ENCODE measurements at regions not wholly inside any gene's neighbourhood (a gene's known extent, or its start where the extent isn't known, plus 50 kb on each side); places are given as distances from the start of the nearest gene placed in this dataset.

DNA sequence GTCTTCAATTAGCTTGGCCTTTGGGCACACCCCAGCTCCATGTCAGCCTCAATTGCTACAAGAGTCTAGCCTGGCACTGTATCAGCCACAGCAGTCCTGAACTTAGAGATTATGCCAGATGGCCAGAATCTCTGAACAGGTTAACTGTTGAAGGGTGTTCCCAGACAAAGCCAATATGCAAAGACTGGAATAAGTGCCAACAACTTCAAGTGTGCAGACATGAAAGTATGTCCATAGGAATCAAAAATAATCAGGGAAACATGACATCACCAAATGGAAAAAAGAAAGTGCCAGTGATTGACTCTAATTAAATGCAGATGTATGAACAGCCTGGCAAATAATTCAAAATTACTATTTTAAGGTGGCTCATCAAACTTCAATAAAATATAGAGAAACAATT lies 98.5 kb upstream of the DOCK10 start:
- no peaks in the 10 kb centered on the region for H3K36me3 ChIP-seq
- DNase-seq, result no peak
- peaks cover 2% of the 10 kb centered on the region; the same call in 1 of the 2 replicates for H3K9me3 ChIP-seq (replicated peaks)
- no peak overlapping the region for H3K4me3 ChIP-seq
- no peaks in the 10 kb centered on the region for H3K4me1 ChIP-seq
- H3K27ac ChIP-seq, result no peak overlapping the region
- no peaks in the 10 kb centered on the region for H3K27me3 ChIP-seq

DNA sequence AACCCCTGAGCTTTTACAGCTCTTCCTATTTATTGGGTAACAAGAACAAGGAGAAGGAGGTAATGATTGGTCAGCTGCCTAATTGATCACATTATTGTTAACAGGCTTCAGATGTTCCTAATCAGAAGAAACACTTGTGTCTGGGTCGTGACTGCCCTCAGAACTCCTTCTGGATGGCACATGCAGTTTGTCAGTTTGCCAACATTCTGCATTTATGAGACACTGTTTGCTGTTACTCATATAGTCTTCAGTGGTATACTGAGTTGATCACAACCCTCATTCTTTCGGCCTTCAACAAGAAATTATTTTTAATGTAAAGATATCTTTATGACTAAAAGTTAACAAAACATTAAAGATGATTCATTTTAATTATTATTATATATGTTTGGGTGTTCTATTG lies 95.7 kb upstream of the DOCK10 start:
- DNase-seq, result no peak
- Histone ChIP-seq H3K36me3 (no peaks in the 10 kb centered on the region), H3K27me3 (no peaks in the 10 kb centered on the region), H3K27ac (no peak overlapping the region), H3K4me1 (no peaks in the 10 kb centered on the region), H3K9me3 (replicated peaks) (peaks cover 2% of the 10 kb centered on the region; the same call in 1 of the 2 replicates), H3K4me3 (no peak overlapping the region)

DNA sequence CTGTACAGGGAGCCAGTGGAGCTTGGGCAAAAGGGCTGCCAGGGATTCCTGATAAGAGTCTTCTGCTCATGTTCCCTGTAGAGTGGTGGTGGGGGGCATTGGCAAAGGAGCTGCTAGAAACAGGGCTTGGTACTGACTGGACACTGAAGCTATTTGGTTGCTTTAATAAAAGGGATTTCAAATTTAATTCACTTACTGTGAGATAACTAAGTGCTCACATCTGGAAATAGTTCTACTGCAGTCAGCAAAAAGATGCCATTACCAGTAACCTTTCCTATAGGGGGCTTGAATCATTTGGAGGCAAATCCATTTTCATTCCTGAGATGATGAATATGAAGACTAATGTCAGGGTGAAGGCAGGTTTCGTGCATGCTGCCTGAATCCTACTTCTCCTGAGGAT lies 94.3 kb upstream of the DOCK10 start:
- DNase-seq, result no peak
- Histone ChIP-seq H3K36me3 (no peaks in the 10 kb centered on the region), H3K9me3 (replicated peaks) (peaks cover 2% of the 10 kb centered on the region; the same call in 1 of the 2 replicates), H3K4me3 (no peak overlapping the region), H3K27me3 (no peaks in the 10 kb centered on the region), H3K27ac (no peak overlapping the region), H3K4me1 (no peaks in the 10 kb centered on the region)

DNA sequence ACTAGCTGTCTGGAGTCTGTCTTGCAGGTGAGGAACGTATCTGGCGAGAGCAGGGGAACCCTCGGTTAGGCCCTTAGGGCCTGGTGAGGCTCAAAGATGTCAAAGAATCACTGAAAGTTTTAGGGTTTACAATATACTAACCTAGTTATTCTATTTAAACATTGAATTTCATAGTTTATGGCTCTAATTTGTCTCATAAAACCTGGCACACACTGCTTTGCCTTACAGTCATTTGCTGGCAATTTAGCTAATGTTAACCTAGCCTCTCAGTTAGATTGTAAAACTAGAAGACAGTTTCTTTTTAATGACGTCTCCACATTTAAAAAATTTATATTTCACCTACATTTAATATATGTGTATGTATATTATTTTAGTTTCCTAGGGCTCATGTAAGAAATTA lies 89.6 kb upstream of the DOCK10 start:
- Histone ChIP-seq H3K9me3 (replicated peaks) (peaks cover 2% of the 10 kb centered on the region; the same call in 1 of the 2 replicates), H3K4me3 (no peak overlapping the region), H3K4me1 (no peaks in the 10 kb centered on the region), H3K36me3 (no peaks in the 10 kb centered on the region), H3K27ac (no peak overlapping the region), H3K27me3 (no peaks in the 10 kb centered on the region)
- no peak for DNase-seq

DNA sequence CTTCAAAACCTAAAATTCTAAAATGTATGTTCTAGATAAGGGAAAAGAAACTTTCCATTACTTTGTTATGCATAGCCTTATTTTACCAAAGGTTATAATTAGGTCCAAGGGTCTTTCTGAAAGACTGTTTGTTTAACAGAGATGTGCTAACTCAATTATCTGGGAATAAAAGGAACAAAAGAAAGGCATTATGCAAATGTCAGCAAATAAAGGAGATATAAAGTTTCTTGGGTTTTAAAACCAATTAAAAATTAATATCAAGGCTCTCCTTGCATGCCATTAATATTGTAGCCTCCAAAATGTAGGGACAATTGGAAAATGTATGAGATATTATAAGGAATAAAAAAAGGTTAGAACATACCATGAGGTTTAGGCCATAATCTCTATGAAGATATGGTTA lies 87.8 kb upstream of the DOCK10 start:
- Histone ChIP-seq H3K4me3 (no peak overlapping the region), H3K27ac (no peak overlapping the region), H3K27me3 (no peaks in the 10 kb centered on the region), H3K36me3 (no peaks in the 10 kb centered on the region), H3K4me1 (no peaks in the 10 kb centered on the region), H3K9me3 (replicated peaks) (peaks cover 4% of the 10 kb centered on the region; the same call in 1 of the 2 replicates)
- no peak for DNase-seq

DNA sequence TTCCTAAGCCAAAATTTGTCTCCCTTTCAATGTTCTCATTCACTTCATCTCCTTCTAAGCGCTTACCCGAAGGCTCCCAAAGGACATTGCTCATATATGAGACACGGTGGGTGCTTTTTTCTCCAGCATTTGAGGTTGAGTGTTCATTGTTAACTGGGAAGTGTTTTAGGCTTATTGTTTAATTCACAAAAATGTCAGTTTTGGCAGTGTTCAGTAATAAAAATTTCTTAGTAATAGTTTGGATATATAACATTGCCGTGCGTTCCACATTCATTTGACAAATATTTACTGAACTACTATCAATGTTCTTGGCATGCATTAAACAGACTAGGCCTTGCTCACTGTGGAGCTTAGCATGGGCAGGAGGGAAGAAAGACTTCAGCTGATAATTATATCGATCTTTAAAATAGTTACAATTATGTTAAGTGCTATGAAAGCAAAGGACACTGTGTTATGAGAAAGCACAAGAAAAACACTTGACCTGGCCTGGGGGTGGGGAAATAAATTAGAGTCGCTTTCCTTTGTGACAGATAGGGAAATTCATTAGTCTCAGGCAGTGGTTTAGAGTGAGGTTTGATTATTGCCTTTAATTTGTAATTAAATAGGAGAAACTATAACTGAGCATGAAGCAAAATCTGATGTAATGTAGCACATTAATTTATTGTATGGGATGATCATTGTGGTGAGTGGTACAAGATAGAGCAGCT lies 82.2 kb upstream of the DOCK10 start:
- no peak overlapping the region for H3K27ac ChIP-seq
- peaks cover 19% of the 10 kb centered on the region for H3K4me1 ChIP-seq
- no peaks in the 10 kb centered on the region for H3K36me3 ChIP-seq
- no peak for DNase-seq
- H3K4me3 ChIP-seq, result no peak overlapping the region
- no peaks in the 10 kb centered on the region for H3K27me3 ChIP-seq
- H3K9me3 ChIP-seq (replicated peaks), result peaks cover 4% of the 10 kb centered on the region; the same call in 1 of the 2 replicates

DNA sequence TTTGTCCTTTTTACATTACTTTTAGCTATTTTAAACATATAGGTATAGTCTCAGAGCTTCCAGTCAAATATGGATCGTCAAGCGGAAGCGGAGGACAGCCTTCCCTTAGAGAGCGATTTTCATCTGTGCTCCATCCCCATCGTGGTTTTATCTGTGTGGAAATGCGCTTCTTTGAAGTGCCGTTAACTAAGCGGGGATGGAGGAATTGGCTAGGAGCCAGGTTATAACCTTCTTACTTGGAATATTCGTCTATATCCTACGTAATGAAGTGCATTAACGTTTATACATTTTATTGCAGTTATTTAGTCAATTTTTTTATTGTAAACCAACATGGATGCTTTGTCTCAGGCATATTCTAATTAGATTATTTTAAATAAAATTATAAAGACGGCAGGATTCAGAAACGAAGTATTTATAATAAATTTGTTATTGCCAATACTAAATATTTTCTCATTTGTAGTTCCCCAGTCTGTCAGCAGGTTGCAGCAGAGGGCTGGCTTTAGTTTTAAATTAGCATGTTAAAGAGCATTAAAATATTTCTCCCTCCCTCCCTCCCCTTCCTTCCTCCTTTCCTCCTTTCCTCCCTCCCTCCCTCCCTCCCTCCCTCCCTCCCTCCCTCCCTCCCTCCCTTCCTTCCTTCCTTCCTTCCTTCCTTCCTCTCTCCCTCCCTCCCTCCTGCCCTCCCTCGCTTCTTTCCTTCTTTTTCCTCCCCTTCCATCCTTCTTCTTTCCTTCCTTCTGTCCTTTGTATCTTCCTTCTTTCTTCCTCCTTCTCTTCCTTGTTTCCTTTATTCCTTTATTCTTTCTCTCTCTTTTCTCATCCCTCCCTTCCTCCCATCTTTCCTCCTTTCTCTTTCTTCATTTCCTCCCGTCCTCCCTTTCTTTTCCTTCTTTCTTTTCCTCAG lies 80.6 kb upstream of the DOCK10 start:
- DNase-seq, result peak; percentile 40 to 68
- no peaks in the 10 kb centered on the region for H3K27me3 ChIP-seq
- H3K9me3 ChIP-seq (replicated peaks), result peaks cover 4% of the 10 kb centered on the region; the same call in 1 of the 2 replicates
- no peaks in the 10 kb centered on the region for H3K36me3 ChIP-seq
- no peak overlapping the region for H3K27ac ChIP-seq
- peaks cover 21% of the 10 kb centered on the region for H3K4me1 ChIP-seq
- no peak overlapping the region for H3K4me3 ChIP-seq

DNA sequence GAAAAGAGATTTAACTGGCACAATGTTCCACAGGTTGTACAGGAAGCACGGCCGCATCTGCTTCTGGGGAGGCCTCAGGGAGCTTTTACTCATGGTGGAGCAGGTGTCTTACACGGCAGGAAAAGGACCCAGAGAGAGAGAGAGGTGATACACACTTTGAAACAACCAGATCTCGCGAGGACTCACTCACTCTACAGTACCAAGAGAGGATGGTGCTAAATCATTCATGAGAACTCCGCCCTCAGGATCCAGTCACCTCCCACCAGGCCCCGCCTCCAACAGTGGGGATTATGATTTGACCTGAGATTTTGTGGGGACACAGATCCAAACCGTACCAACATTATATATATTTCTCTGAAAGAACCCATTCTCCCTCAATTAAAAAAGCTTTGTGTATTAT lies 79.7 kb upstream of the DOCK10 start:
- no peak overlapping the region for H3K4me3 ChIP-seq
- H3K36me3 ChIP-seq, result no peaks in the 10 kb centered on the region
- no peak overlapping the region for H3K27ac ChIP-seq
- H3K4me1 ChIP-seq, result peaks cover 28% of the 10 kb centered on the region
- DNase-seq, result peak in 1 of 2 experiments; percentile 24
- H3K27me3 ChIP-seq, result no peaks in the 10 kb centered on the region
- H3K9me3 ChIP-seq (replicated peaks), result 0 out of 2 replicates have a peak, but pooled peaks cover 4% of the 10 kb centered on the region

DNA sequence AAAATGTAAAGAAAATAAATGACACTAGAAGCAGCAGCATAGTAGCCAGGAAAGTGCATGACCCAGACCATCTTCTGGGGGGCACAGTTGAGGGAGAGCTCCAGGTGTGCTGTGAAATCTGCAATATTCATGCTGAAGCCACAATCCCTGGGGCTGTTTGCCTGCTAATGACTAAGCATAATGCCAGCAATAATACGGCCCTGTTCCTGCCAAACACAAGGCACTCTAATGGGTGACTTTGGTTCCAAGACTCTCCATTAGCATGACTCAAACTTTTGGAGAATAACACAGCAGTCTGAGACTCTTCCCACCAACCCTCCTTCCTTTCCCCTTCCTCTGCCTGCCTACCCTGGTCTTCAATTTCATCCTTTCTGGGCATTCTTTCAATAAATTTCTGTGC lies 77.9 kb upstream of the DOCK10 start:
- H3K27me3 ChIP-seq, result no peaks in the 10 kb centered on the region
- peak overlapping the region; percentile 46 for H3K27ac ChIP-seq
- peaks cover 28% of the 10 kb centered on the region for H3K4me1 ChIP-seq
- no peaks in the 10 kb centered on the region for H3K9me3 ChIP-seq (replicated peaks)
- peak; percentile 85 to 94 for DNase-seq
- H3K4me3 ChIP-seq, result no peak overlapping the region
- H3K36me3 ChIP-seq, result no peaks in the 10 kb centered on the region

DNA sequence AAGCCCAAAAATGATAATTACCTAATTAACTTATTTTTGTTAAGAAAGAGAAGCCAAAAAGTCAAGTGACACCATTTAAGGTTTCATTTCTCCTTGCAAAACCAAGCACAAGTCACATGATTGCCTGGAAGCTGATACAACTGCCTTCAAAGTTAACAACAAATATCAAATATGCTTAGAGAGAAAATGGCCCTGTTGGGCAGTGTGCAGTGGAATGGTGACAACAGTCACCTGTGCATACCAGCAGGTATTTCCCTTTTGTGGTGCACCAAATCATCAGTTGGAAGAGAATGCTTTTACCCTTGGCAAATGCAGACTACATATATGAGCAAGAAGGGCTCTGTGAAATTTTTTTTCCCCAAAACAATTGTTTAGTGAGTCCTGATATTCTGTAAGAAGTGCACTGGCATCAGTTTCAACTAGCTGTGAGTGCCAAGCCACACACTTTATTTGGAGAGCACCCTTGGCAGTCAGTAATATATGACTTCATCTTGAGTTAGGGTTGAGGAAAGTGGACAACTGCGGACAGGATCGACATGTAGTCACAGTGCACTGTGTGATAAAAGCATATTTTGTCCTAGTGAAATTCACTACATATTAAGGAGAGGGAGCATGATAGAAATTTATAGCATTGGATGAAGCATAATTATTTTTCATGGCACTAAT lies 74.9 kb upstream of the DOCK10 start:
- peak; percentile 25 to 52 for DNase-seq
- H3K4me1 ChIP-seq, result peaks cover 50% of the 10 kb centered on the region
- no peaks in the 10 kb centered on the region for H3K9me3 ChIP-seq (replicated peaks)

DNA sequence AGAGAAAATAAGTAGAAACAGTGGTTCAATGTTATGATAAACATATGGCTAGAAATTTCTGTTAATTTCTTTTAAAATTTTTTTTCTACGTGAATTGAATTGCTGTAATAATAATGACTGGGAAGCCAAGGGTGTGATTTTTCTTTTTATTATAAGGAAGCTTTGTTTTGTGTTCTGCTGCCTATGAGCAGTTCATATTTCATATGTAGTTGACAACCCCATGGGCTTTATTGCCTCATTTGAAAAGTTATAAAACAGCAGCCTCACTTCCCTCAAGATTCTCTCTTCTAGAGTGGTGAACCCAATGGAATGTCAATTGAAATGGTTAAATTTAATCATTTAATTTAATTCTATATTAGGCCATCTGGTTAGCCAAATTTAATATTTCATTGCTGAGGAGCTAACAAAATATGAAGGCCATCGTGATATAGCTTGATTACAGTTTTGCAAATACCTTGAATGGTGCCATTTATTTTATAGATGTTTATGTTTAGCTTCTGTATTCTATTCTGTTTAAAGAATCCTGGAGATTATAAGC lies 72.6 kb upstream of the DOCK10 start:
- Histone ChIP-seq H3K36me3 (no peaks in the 10 kb centered on the region), H3K9me3 (replicated peaks) (no peaks in the 10 kb centered on the region), H3K4me3 (no peak overlapping the region), H3K27ac (peak overlapping the region; percentile 72; the same call in 1 of the 2 replicates), H3K27me3 (no peaks in the 10 kb centered on the region), H3K4me1 (peaks cover 39% of the 10 kb centered on the region)
- DNase-seq, result no peak

More for the DNA sequence above, 74.9 kb upstream of the DOCK10 start:
- no peaks in the 10 kb centered on the region for H3K36me3 ChIP-seq
- H3K4me3 ChIP-seq, result no peak overlapping the region
- H3K27ac ChIP-seq, result no peak overlapping the region
- H3K27me3 ChIP-seq, result no peaks in the 10 kb centered on the region

DNA sequence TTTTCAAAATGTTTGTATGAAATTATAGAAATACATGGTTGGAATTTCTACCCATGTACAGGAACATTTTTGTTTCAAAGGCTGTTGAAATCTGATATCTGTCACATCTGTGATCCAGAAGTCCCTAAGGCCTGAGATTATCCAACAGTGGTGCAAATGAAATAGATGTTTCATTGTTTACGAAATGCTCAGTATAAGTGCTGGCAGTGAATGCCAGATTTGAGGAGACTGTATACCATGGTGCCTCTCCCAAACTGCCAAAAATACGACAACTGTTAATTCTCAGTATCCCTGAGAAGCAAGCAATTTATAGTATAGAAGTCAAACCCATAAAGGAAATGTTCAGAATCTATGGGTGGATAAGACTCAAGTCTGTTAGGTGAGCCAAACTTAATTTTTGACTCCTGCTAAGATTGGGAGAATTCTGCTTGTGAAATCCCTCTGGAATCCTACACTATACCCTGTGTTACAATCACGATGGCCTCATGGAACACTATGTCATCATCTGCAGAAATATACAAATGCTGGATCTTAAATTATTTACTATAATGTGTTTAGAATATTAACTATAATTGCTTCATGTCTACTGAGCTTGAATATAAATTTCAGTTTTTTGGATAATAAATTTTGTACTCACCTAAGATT lies 71.2 kb upstream of the DOCK10 start:
- Histone ChIP-seq H3K4me3 (no peak overlapping the region), H3K9me3 (replicated peaks) (no peaks in the 10 kb centered on the region), H3K36me3 (no peaks in the 10 kb centered on the region), H3K27me3 (no peaks in the 10 kb centered on the region), H3K4me1 (peaks cover 34% of the 10 kb centered on the region), H3K27ac (peak overlapping the region; percentile 72)
- DNase-seq, result peak; percentile 46 to 87

DNA sequence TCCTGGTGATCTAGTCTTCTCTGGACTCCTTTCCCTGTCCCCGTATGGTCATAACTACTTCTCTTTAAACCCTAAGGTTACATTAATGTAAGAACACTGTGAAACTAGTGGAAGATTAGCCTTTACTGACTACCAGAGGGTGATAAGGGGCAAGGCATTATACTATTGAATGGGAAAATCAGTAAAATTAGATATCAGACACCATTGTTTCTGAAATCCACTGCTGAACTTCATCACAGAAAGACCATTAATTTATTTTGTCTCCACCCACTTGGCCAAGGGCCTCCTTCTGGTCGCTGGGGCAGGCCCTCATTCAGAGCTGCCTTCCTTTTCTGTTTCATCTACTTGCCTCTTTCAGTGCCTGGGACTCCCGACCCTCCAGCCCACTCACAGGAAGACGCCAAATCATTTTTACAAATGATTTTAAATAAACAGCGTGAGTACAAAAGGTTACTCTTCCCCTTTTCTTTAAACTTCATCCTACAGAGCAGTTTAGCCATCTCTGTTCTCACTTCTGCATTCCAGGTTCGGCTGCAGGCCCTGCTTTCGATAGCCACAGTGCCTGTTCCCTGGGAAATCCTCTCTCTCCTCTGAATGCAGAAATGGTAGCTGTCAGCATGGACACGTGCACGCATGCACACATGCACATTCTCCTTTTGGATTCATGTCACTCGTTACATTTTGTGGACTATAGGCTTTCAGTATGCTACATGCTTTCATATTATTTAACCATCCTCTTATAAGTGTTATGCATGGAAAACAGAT lies 70.3 kb upstream of the DOCK10 start:
- DNase-seq, result no peak
- H3K27ac ChIP-seq, result peak overlapping the region; percentile 72
- no peak overlapping the region for H3K4me3 ChIP-seq
- no peaks in the 10 kb centered on the region for H3K27me3 ChIP-seq
- peaks cover 30% of the 10 kb centered on the region for H3K4me1 ChIP-seq
- no peaks in the 10 kb centered on the region for H3K9me3 ChIP-seq (replicated peaks)
- no peaks in the 10 kb centered on the region for H3K36me3 ChIP-seq

DNA sequence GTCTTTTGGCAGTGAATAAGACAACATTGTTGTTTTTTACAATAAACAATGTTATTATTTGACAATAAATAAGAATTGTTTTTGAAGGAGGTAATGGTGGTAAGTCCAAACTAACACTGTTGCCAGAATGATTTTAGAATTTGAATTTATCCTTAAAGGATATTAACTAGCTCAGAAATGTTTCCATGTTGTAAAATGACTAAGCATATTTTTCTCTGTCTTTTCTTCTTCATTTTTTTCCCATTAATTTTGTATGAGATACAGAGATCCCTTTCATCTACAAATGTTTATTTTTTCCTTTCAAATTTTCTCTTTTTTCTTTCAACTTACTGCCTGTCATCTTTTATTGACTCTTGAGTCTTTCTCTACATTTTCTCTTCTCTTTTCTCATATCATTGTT lies 66.5 kb upstream of the DOCK10 start:
- no peaks in the 10 kb centered on the region for H3K36me3 ChIP-seq
- H3K27ac ChIP-seq, result no peak overlapping the region
- DNase-seq, result no peak
- peaks cover 15% of the 10 kb centered on the region for H3K4me1 ChIP-seq
- no peak overlapping the region for H3K4me3 ChIP-seq
- H3K27me3 ChIP-seq, result no peaks in the 10 kb centered on the region
- H3K9me3 ChIP-seq (replicated peaks), result no peaks in the 10 kb centered on the region
